Spleen (tissue), 7 donors: ENCODE measurements at regions not wholly inside any gene's neighbourhood (a gene's known extent, or its start where the extent isn't known, plus 50 kb on each side); places are given as distances from the start of the nearest gene placed in this dataset.

ENCODE experiments used
- CTCF ChIP-seq, 11 experiments: fragments of 200-600 bp in 7 of 11; fragments of 450-650 bp in 4 of 11; sonication (generic) in 4 of 11; IDR thresholded peaks in 8 of 11; conservative IDR thresholded peaks in 3 of 11; 1 replicate in 7 of 11; 2 replicates in 4 of 11; pipeline versions ENCODE4 v1.4.0 to v1.8.0; 2016 to 2021; ENCODE audit warnings: antibody characterized with exemption in 11 of 11, inconsistent platforms in 4 of 11, mild to moderate bottlenecking in 1 of 11
- POLR2A ChIP-seq, 3 donors: fragments of 450-650 bp; IDR thresholded peaks; one replicate each; pipeline ENCODE4 v1.5.1; 2017; ENCODE audit warnings: antibody characterized with exemption in 3 of 3, mild to moderate bottlenecking in 1 of 3
- POLR2AphosphoS5 ChIP-seq, 3 donors: sonication (generic); formaldehyde crosslinking; IDR thresholded peaks; one replicate each; pipeline ENCODE4 v1.5.1; 2017; ENCODE audit warnings: antibody characterized with exemption in 3 of 3
- donor health status: DM: no; HTN: no; CAD: no; lungs with moderate emphysema.
- donor health status: DM: no; HTN: no; CAD: no.
- donor health status: DM: no; HTN: no; CAD: no.

- no peak for TF ChIP-seq POLR2A (IDR thresholded peaks at IDR 0.05)
- TF ChIP-seq CTCF (IDR thresholded peaks at IDR 0.05 in 8 of 11, conservative IDR thresholded peaks at IDR 0.05 in 3 of 11) = no peak
- no peak for TF ChIP-seq POLR2AphosphoS5 (IDR thresholded peaks at IDR 0.05)
Measured at GRCh38 chr14:100416081-100416680, 93.0 kb downstream of the SLC25A47 start.
